ENCODE measurements at regions not wholly inside any gene's neighbourhood (a gene's known extent, or its start where the extent isn't known, plus 50 kb on each side); places are given as distances from the start of the nearest gene placed in this dataset.

- H3K27ac ChIP-seq, result no peak overlapping the region
- no peaks in the 10 kb centered on the region for H3K9me3 ChIP-seq
- ATAC-seq (no peak), DNase-seq (no peak)
- no peaks in the 10 kb centered on the region for H3K4me1 ChIP-seq
- H3K4me3 ChIP-seq, result no peak overlapping the region
- intact Hi-C loops (cut with DNase I), result no loop called here
- H3K36me3 ChIP-seq, result no peaks in the 10 kb centered on the region
- no peak for TF ChIP-seq CTCF (IDR thresholded peaks at IDR 0.05)
- no peaks in the 10 kb centered on the region for H3K27me3 ChIP-seq
Observed at GRCh38 chr17:62162898-62163297, 97.8 kb upstream of the MED13 start.

GRCh38 chr17:62161405-62162148 is 96.5 kb upstream of the MED13 start:
- Histone ChIP-seq H3K27me3 (no peaks in the 10 kb centered on the region), H3K4me3 (no peak overlapping the region), H3K9me3 (no peaks in the 10 kb centered on the region), H3K4me1 (no peaks in the 10 kb centered on the region), H3K27ac (no peak overlapping the region), H3K36me3 (no peaks in the 10 kb centered on the region)
- ATAC-seq (no peak), DNase-seq (no peak)
- intact Hi-C loops (cut with DNase I), result no loop called here
- TF ChIP-seq CTCF (IDR thresholded peaks at IDR 0.05), result no peak

GRCh38 chr17:62160816-62161215 is 95.7 kb upstream of the MED13 start:
- H3K9me3 ChIP-seq, result no peaks in the 10 kb centered on the region
- no peaks in the 10 kb centered on the region for H3K4me1 ChIP-seq
- ATAC-seq, result no peak
- TF ChIP-seq CTCF (IDR thresholded peaks at IDR 0.05), result no peak
- no peak overlapping the region for H3K4me3 ChIP-seq
- intact Hi-C loops (cut with DNase I), result no loop called here
- no peak overlapping the region for H3K27ac ChIP-seq
- DNase-seq, result no peak
- H3K27me3 ChIP-seq, result no peaks in the 10 kb centered on the region
- H3K36me3 ChIP-seq, result no peaks in the 10 kb centered on the region

- Histone ChIP-seq H3K9me3 (no peaks in the 10 kb centered on the region), H3K36me3 (no peaks in the 10 kb centered on the region), H3K27me3 (no peaks in the 10 kb centered on the region), H3K27ac (no peak overlapping the region), H3K4me1 (no peaks in the 10 kb centered on the region), H3K4me3 (no peak overlapping the region)
- intact Hi-C loops (cut with DNase I), result no loop called here
- TF ChIP-seq CTCF (IDR thresholded peaks at IDR 0.05), result no peak
- DNase-seq, result no peak
- ATAC-seq, result no peak
Observed at GRCh38 chr17:62159994-62160393, 94.9 kb upstream of the MED13 start.

- no peak for TF ChIP-seq CTCF (IDR thresholded peaks at IDR 0.05)
- intact Hi-C loops (cut with DNase I), result no loop called here
- H3K9me3 ChIP-seq, result no peaks in the 10 kb centered on the region
- no peak for DNase-seq
- H3K4me1 ChIP-seq, result no peaks in the 10 kb centered on the region
- no peak overlapping the region for H3K4me3 ChIP-seq
- peaks cover 0 to 6% of the 10 kb centered on the region in 2 donors for H3K27me3 ChIP-seq
- ATAC-seq, result no peak
- H3K36me3 ChIP-seq, result no peaks in the 10 kb centered on the region
- H3K27ac ChIP-seq, result no peak overlapping the region
Observed at GRCh38 chr17:62156949-62157348, 91.9 kb upstream of the MED13 start.

Data from left lung (tissue), 4 donors.